NT2/D1 (cell line): ENCODE measurements at regions not wholly inside any gene's neighbourhood (a gene's known extent, or its start where the extent isn't known, plus 50 kb on each side); places are given as distances from the start of the nearest gene placed in this dataset.

ENCODE experiments used
- YY1 ChIP-seq: IDR thresholded peaks from 2 replicates; pipeline ENCODE4 v1.6.1; 2011; ENCODE audit not compliant: insufficient read length, insufficient read depth
- ZNF274 ChIP-seq: IDR thresholded peaks from 2 replicates; pipeline ENCODE4 v1.6.1; 2011; ENCODE audit warnings: mild to moderate bottlenecking, low read depth, low read length

GRCh38 chr11:23866641-23867040, 630.2 kb upstream of the LUZP2 start:
- TF ChIP-seq ZNF274, result no peak
- no peak for TF ChIP-seq YY1
